GM18868 (cell line): ENCODE measurements at regions not wholly inside any gene's neighbourhood (a gene's known extent, or its start where the extent isn't known, plus 50 kb on each side); places are given as distances from the start of the nearest gene placed in this dataset.

Experiments
- ATAC-seq: cut with Tn5 transposase; IDR thresholded peaks from one replicate; pipeline ENCODE4 v1.9.1; 2021; ENCODE audit warnings: mild to moderate bottlenecking, moderate library complexity; ENCODE audit not compliant: unreplicated experiment

DNA sequence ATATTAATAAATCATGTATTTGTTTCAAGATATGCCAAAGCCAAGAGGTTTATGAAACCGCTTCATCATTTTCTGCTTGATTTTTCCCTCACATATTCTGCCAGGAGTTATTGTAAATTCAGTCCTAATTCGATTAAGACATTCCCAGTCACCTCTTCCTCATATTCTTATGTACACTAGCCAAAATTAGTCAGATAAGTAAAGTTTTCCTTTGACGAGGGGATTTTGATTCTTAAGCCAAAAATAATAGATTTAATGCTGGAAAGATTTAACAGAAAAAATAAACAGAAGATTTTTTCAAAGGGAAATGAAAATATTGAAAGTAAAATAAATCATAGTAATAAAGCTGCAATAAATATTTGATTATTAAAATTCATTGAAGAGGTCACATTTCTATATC, 51.0 kb upstream of the VEGFC start:
- ATAC-seq = no peak

DNA sequence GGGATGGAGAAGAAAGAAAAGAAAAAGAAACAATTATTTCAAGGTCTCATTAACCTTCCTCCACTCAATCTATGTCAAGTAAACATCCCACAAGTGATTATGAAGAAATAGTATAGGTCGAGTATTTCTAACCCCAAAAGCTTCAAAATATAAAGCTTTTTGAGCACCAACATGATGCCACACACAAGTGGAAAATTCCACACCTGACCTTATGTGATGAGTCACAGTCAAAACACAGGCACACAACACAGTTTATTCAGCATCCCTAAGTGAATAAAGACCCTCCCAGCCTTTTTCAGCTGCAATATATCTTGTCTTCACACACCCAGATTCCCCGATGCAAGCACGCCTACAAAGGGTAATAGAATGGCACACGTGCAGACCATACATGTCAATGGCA, 51.7 kb upstream of the VEGFC start:
- no peak for ATAC-seq

DNA sequence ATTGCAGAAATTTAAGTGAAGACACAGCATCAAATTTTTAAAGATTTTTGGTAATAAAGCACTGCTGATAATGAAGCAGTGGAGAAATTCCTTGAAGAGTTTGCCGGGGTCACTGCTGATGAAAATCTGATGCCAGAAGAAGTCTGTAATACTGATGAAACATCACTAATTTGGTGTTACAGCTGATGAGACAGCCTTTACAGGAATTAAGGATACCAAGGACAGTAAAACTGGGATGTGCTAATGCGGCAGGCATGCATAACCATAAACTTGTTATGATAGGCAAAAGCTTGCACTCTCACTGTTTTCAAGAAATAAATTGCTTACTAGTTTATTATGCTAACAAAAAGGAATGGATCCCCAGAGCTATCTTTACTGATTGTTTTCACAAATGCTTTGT, 52.9 kb upstream of the VEGFC start:
- ATAC-seq = no peak

DNA sequence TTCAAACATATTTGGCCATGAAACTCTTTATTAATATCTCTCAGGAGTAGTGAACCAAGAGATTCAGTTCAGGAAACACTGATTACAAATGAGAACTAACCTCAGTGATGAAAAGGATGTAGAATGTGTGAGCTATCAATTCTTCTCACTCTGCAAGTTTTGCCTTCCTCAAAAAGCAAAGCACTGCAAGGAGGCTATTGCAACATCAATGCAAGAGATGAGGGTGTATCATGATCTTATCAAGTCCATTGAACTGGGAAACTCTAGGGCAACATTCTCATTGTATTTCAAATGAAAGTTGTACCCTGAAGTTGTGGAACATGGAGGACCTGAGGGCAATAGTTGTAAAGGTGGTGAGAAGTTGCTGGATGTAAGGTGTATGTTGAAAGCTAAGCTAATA, 56.4 kb upstream of the VEGFC start:
- ATAC-seq = no peak

GRCh38 chr4:176850436-176850835, 57.7 kb upstream of the VEGFC start:
- no peak for ATAC-seq

GRCh38 chr4:176856421-176856820, 63.7 kb upstream of the VEGFC start:
- ATAC-seq = no peak

GRCh38 chr4:176858839-176859238, 66.1 kb upstream of the VEGFC start:
- ATAC-seq = no peak

- no peak for ATAC-seq
Measured at GRCh38 chr4:176864238-176864637, 71.5 kb upstream of the VEGFC start.

DNA sequence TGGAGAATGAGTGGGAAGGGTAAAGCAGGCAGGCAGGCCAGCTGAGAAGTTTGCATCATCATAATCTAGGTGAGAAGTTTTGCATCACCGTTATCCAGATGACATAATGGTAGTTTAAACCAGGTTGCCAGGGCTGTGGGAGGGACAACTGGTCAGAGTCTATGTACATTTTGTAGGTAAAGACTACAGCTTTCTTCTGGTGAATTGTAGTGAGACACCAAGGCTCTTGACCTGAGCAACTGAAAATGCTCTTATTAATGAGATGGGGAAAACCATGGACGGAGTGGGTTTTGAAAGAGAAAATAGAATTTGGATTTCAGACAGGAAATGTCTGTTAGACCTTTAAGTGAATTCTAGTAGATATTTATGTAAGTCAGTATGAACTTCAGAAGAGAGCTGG, 76.0 kb upstream of the VEGFC start:
- no peak for ATAC-seq

DNA sequence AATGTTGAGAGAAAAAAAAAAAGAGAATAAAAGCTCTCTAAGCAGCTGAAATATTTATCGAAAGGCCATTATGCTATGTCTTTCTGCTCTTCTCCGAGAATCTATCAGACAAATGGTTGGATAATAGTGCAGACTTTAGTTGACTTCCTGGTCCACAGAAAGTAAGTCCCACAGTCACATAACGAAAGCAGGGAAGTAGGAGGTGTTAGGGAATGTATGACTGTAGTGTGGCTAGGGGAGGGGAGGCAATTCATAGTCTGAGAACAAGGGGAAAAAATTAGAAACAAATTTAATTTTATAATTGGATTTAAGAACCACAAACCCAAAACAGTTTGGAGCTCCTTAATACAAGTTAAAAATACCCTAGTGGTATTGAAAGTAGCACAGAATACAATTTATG, 79.7 kb upstream of the VEGFC start:
- ATAC-seq = no peak

DNA sequence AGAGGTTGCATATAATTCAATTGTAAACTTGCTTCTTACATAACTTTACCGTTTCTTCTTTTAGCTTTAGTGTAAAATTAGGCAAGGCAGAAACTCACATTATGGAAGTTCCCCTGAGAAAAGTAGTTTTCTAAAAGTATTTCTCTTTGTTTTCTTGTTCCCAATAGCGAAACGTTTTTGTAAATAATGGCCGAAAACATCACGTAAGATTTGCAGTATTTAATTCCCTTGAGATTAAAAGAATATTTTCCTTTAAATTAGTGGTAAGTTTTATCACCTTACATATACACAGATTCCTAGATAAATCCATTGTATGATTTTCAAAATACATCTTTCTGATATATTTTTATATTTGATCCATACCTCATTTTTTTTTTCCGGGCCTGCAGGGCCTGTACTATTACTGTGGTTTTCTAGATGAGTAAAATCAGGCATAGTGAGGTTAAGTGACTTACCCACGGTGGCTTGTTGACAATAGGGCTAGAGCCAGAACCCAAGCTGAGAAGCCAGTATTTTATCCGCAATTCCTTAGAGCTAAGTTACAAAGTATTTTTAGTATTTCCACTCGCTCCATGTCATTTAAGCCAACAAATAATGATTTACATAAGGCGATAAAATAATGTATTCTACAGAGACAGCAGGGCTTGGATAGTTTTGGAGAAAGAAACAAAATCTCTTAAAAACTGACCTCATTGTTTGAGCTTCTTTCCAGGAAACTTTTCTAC, 82.2 kb upstream of the VEGFC start:
- no peak for ATAC-seq

GRCh38 chr4:176875446-176875930, 82.8 kb upstream of the VEGFC start:
- no peak for ATAC-seq

DNA sequence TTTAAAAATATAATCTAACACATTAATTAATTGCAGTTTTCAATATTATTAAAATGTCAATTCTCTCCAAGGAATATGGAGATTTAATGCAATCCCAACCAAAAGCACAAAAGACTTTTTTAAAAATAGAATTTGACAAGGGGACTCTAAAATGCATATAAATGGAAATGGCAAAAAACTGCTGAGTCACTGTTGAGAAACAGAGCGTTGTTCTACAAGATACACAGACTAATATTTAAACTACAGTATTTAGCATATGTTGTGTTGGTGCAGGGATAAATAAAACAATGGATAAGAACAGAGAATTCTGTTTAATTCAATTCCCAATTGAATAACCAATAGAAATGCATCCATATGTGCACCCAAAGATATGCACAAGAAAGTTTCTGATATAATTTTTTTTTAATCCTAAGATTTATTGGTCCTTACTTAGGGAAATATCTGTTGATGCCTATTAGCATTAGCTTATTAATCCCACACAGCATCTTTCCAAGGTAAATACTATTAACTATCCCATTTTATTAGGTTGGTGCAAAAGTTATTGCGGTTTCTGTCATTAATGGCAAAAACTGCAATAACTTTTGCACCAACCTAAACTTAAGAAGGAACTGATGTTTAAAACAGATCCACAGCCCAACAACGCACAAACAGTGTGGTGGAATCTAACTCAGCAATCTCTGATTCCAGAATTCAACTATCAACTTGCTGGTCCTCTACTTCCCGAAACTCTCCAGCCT, 86.8 kb upstream of the VEGFC start:
- no peak for ATAC-seq

GRCh38 chr4:176882206-176882605, 89.5 kb upstream of the VEGFC start:
- ATAC-seq = no peak

GRCh38 chr4:176883108-176883550, 90.4 kb upstream of the VEGFC start:
- no peak for ATAC-seq

- ATAC-seq = no peak
Measured at GRCh38 chr4:176883681-176884418, 91.1 kb upstream of the VEGFC start.

- ATAC-seq = no peak
Measured at GRCh38 chr4:176885224-176885623, 92.5 kb upstream of the VEGFC start.

- no peak for ATAC-seq
Measured at GRCh38 chr4:176886135-176886534, 93.4 kb upstream of the VEGFC start.

DNA sequence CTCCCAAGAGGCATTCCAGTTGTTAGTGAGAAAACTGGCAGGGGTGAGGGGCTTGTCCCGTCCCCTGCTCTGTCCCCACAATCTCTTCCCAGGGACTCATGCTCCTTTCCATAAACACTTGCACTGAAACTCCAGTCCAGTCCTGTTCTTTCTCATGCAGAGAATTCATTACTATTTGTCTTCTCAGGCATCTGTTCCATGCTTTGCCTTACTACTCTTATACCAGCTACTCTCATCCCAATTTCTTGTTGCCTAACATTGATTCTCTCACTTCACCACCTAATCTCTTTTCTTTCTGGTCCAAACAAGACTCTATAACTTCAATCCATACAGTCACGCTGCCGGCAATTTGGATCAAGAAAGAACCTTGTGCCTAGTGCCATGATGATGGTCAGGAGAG, 97.1 kb upstream of the VEGFC start:
- no peak for ATAC-seq

DNA sequence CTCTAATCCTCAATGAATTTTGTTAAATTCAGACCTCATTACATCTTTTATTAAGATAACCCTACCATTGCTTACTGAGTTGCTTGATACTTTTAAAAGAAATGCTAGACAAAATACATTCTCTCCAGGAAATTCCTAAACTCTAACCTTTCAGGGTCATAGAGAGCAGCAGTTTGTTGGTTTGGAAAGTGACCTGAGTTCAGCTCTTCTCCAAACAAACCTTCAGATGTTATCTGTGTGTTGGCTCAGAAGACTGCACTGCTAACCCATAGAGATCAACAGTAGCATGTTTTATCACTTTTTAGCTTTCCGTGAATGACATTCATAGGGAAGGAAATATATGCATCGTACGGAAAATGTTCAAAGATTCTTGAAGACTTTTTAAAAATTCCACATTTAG, 101.8 kb upstream of the VEGFC start:
- no peak for ATAC-seq

DNA sequence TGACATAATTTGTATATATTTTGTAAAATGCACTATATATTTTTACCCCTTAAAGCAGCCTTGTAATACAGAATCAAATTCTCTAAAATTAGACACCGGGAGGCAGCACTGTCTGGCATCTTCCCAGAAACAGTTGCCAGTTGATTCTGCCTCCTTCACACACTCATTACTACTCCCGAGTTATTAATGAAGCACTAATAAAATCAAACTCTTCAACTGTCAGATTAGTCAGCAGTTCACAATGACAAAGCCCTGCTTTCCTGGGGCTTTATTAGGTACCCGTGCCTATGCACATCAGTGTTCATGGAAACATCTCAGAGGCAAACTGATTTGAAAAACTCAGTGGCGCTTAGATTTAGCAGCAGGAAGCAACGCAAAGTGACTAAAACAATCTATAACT, 103.5 kb upstream of the VEGFC start:
- ATAC-seq = no peak

- no peak for ATAC-seq
Measured at GRCh38 chr4:176897226-176897625, 104.5 kb upstream of the VEGFC start.
